Renal pelvis (tissue), 1 donor: ENCODE measurements at regions not wholly inside any gene's neighbourhood (a gene's known extent, or its start where the extent isn't known, plus 50 kb on each side); places are given as distances from the start of the nearest gene placed in this dataset.

ENCODE experiments used
- DNase-seq: peaks from one replicate; pipeline ENCODE4 v3.0.0-alpha.2; 2013

DNA sequence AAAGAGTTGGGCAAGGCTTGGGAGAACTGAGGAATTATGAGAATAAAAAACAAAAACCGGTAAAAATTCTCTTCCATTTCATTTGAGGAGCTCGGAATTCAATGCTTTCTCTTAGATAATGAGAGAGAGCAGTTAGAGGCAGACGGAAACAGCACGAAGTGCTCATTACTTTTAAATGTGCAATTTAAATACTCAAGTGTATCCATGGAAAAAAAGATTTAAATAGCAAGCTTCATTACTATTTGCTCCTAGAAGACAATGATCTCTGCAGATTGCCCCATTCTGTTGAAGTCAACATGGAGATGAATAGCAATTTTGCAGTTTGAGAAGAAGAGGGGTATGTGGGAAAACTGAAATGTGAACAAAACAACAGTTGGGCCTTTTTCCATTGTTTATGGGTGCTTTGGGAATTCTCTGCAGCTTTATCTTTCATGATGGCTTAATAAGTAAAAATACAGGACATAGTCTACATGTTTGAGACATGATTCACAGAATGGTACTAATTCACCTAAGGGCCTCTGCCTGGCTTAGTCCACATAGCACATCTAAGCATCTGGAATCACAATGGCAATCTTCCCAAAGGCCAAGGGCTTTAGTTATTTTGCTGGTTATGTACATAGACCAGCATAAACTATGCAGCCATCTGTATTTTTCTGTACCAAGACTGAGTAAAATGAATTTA is 512.7 kb upstream of the FAT1 start:
- no peak for DNase-seq

DNA sequence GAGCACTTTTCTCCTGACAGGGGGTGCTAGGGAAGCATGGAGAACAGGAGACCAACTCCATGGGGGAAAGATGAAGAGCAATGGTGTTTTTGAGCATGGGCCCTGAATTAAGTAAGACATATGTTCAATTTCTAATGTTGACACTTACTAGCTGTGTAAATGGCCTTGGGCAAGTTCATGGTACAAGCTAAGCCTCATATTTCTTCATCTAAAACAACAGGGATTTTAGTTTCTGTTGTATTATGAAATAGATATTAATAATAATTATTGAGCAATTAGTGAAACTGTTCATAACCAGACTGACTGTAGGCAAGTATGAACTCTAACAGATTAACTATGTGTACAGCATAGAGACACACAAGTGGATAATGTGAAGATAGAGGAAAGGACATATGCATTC is 515.0 kb upstream of the FAT1 start:
- DNase-seq = no peak

- DNase-seq = no peak
These were observed 528.2 kb upstream of the FAT1 start for GRCh38 chr4:187251896-187252295.

DNA sequence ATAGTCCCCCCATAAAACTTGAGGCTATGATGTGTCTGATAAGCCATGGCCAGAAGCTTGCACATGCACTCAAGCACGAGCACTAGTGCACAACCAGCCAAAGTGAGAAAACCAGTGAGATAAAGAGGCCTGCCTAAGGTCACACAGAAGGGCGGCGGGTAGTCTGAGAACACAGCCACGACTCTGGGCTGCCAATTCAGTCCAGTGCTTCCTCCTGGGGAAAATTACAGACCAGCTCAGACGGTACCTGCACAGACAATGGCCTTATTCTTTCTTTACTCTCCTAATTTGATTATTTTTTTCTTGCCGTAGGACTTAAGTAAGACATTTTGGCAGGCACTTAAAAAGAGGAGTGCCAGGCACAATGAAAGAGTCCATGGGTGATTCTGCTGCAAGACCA is 533.2 kb upstream of the FAT1 start:
- DNase-seq = no peak

DNA sequence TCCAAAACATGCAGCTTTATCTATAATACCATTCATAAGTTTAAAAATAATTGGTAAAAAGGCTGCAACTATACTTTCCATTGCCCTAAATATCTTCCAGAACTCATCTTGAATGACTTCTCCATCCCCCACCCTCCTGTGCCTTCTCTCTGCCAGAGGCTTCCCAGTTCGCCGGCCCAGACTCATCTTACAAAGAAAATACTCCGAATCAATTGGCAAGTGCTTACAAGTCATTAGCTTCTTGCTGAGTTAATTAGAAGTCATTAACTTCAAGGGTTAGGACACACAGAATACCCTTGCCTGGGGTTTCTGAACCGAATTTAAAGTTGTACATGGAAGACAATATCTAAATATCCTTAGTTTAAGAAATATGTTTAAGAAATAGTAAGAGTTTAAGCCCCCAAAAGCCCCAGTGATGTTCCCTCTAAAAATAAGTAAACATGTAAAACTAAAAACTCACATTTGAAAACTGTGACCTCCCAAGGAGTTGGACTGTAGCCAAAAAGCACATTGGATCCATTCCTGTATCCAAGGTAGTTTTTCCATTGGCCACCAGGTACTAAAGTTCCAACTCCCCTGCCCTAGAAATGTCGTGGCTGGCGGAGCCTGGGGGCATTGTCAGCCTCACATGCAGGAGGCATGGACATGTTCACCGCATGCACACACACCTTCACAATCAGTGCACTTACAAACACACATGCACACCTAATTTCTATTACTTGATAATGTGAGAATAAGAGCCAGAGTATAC is 535.2 kb upstream of the FAT1 start:
- no peak for DNase-seq

GRCh38 chr4:187268940-187269339 is 545.3 kb upstream of the FAT1 start:
- no peak for DNase-seq

DNA sequence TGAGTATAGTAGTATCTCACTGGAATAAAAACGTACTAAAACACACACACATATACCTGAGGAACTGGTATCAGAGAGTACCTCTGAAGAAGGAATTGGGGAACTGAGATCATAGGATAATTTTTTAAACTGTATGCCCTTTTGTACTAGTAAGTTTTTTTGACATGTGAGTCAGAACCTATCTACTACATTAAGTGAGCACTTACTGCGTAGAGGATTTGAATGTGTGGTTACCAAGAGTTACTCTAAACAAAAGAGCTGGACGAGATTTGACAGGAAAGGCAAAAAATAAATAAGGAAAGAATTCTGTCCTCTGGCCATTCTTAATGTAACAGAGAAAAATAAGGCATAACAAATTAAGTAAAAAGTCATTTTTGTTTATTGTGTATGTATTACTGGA is 546.5 kb upstream of the FAT1 start:
- no peak for DNase-seq

DNA sequence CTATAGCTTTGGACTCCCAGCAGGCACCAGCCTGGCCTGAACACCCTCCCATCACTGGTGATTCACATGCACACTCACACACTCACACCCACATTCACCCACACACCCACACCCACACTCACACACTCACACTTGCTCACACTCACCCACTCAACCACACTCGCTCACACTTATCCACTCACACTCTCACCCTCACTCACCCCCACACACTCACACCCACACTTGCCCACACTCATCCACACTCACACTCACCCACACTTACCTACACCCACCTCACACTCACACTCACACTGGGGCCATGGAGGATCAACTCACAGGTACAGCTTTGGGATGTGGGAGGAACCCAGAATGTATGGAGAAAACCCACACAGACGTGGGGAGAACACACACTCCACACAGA is 548.2 kb upstream of the FAT1 start:
- DNase-seq = no peak

- no peak for DNase-seq
These were observed 550.5 kb upstream of the FAT1 start for GRCh38 chr4:187274153-187274552.

- no peak for DNase-seq
These were observed 553.2 kb upstream of the FAT1 start for GRCh38 chr4:187276736-187277408.

DNA sequence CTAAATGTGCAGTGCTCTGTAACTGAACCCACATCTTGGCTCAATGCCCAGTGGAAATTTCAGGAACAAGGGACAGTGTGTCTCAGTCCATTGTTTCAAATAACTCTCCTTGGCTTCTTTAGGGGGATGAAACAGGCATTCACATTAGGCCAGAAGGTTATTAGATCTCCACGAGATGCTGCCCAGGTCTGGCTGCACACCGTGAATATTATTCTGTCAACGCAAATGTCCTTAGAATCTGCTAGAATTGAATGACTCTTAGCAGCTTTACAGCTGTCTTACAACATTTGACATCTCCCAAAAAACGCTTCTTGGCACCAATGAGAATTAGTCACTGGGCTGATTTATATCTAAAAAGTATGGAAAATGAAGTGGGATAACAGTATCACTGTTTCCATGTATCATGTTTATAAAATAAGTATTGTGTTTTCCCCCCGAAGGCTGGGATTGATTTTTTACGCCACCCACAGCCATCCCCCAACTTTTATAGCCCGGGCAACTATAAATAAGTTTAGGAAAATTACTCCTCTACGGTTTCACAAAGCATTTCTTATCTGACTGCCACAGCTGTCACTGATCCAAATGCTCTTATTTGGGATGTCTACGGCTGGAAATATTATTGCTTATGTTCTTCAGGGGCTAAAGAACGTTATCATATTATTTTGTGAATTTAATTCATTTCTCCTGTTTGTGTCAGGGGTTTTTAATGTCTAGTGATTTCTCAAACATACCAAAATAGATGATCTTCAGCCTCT is 559.7 kb upstream of the FAT1 start:
- DNase-seq = no peak

DNA sequence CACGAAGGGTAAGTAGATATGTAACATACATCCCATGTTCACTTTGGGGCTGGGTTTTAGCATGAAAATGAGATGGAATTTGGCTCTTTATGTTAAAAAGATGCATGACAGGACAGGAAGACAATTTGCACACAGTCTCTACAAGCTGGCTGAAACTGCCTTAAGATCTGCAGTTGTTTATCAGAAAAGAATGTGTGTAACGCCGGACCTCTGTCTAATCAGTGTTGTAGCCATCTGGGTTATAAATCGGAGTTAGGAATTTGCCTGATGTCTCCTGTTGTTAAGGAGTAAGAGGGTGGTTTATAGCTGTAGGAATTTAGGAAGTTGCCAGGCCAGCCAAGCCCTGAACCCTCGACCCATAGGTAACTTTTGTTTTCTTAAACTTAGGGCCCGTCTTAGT is 562.9 kb upstream of the FAT1 start:
- DNase-seq = peak; percentile 16

GRCh38 chr4:187289371-187289770 is 565.7 kb upstream of the FAT1 start:
- no peak for DNase-seq

GRCh38 chr4:187294861-187295260 is 571.2 kb upstream of the FAT1 start:
- no peak for DNase-seq

- peak; percentile 12 for DNase-seq
These were observed 578.3 kb upstream of the FAT1 start for GRCh38 chr4:187301923-187302322.

DNA sequence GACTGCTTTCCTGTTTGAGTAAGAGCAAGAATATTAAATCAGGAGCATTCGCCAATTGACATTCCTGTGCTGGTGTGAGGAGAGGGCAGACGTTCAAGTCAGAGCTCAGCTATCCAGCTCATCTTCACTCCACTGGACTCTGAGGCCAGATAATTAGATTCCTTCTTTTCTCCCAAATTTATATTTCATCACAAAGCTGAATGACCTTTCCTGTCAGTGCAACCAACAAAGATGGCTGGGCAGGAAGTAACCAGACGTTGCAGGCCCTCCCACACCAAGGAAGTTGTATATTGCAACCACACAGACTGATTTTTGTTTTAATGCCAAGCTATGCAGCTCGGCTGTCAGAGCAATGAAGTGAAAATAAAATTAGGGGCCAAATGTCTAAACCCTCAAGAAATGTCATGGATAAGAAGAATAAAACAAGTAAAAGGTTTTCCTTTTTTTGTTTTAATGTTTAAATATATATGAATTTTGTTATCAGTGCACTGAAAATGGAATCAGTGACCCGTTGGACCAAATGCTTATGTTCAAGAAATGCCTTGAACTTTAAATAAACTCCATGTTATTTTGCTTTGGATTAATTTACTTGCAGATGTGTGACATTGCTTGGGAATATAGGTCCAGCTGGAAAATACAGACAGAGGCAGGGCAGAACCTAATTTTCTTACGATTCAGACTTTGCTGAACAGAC is 578.9 kb upstream of the FAT1 start:
- DNase-seq = peak; percentile 57

DNA sequence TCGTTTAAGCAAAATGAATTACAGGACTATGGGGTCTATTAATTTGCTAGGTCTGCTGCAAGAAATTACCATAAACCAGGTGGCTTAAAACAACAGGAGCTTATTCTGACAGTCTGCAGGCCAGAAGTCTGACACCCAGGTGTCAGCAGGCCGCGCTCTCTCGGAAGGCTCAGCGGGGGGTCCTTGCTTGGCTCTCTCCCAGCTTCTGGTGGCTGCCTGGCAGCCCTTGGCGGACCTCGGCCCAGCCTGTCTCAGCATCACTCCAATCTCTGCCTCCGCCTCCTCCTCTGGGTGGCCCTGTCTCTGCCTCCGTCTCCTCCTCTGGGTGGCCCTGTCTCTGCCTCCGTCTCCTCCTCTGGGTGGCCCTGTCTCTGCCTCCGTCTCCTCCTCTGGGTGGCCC is 580.5 kb upstream of the FAT1 start:
- DNase-seq = peak; percentile 20

DNA sequence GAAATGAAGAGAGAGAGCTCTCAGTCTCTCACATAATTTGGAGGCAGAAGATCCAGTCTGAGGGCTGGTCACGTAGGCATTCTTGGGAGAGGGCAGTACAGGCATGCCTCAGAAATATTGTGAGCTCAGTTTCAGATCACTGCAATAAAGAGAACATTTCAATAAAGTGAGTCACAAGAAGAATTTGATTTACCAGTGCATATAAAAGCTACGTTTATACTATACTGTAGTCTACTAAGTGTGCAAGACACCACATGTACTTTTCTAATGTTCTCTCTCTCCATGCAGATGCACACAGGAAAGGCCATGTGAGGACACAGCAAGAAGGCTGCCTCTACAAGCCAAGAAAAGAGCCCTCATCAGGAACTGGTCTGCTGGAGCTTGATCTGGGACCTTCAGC is 583.5 kb upstream of the FAT1 start:
- DNase-seq = no peak

DNA sequence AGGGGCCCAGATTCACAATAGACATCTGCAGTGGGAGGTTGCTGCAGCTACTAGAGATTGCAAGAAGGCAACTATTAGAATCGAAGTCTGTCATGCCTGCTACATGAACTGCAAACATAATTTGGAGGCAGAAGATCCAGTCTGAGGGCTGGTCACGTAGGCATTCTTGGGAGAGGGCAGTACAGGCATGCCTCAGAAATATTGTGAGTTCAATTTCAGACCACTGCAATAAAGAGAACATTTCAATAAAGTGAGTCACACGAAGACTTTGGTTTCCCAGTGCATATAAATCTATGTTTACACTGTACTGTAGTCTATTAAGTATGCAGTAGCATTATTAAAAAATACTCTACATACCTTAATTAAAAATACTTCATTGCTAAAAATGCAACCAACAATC is 585.8 kb upstream of the FAT1 start:
- DNase-seq = no peak

GRCh38 chr4:187312299-187312698 is 588.6 kb upstream of the FAT1 start:
- no peak for DNase-seq

DNA sequence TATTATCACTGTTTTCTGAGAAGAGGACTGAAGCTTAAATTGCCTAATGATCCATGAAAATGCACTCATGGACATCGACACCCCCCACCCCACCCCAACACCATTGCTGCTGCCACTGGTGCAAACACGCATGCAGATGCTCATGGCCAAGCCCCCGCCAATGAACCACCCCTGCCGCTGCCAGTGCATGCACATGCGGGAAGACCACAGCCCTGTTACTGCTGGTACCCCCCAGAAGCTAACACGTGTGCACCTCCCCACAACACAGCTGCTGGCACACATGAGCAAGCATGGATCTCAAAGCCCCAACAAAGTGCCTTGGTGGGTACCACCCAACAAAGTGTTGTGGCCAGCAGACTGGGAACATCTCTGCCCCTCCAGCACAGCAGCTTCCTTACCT is 594.1 kb upstream of the FAT1 start:
- no peak for DNase-seq

- DNase-seq = no peak
These were observed 598.1 kb upstream of the FAT1 start for GRCh38 chr4:187321711-187322110.
